ENCODE measurements at regions not wholly inside any gene's neighbourhood (a gene's known extent, or its start where the extent isn't known, plus 50 kb on each side); places are given as distances from the start of the nearest gene placed in this dataset.
A peak's percentile ranks its signal among the peaks of the same experiment; 100 is the strongest.

GRCh38 chr15:31274496-31275330 lies 51.9 kb upstream of the KLF13 start:
- peak in 1 of 3 donors; percentile 7 for DNase-seq

GRCh38 chr15:31275331-31276262 lies 51.0 kb upstream of the KLF13 start:
- peak in 1 of 3 donors; percentile 47 for DNase-seq

GRCh38 chr15:31276596-31277298 lies 49.9 kb upstream of the KLF13 start:
- peak in 1 of 3 donors; percentile 2 for DNase-seq
